Stomach (tissue), 8 donors: ENCODE measurements at regions not wholly inside any gene's neighbourhood (a gene's known extent, or its start where the extent isn't known, plus 50 kb on each side); places are given as distances from the start of the nearest gene placed in this dataset.

Experiments
- DNase-seq, 2 donors: peaks; one replicate each; pipeline versions ENCODE4 v3.0.0 to v3.0.0-alpha.2; 2013 to 2019
- H3K27ac ChIP-seq, 5 donors: fragments of 200-600 bp in 4 of 5; sonication (generic) in 4 of 5; one replicate each; pipeline ENCODE4 v1.5.1; 2013 to 2019; ENCODE audit warnings: mild to moderate bottlenecking in 1 of 5, moderate library complexity in 1 of 5
- H3K27me3 ChIP-seq, 3 donors: fragments of 200-600 bp; sonication (generic); one replicate each; pipeline ENCODE4 v1.5.1; 2017 to 2019; ENCODE audit warnings: mixed run types in 1 of 3
- H3K36me3 ChIP-seq, 4 donors: fragments of 200-600 bp; sonication (generic); 1 replicate in 3 of 4; 2 replicates in 1 of 4; pipeline ENCODE4 v1.5.1; 2016 to 2019
- H3K4me1 ChIP-seq, 4 donors: fragments of 200-600 bp; sonication (generic); one replicate each; pipeline ENCODE4 v1.5.1; 2016 to 2019
- H3K4me3 ChIP-seq, 4 donors: fragments of 200-600 bp; sonication (generic) in 3 of 4; one replicate each; pipeline ENCODE4 v1.5.1; 2016 to 2019; ENCODE audit warnings: mild to moderate bottlenecking in 1 of 4
- H3K9me3 ChIP-seq, 4 donors: fragments of 200-600 bp; sonication (generic); one replicate each; pipeline ENCODE4 v1.5.1; 2016 to 2019
- CTCF ChIP-seq, 7 experiments: fragments of 450-650 bp in 4 of 7; fragments of 200-600 bp in 3 of 7; sonication (generic) in 3 of 7; IDR thresholded peaks; one replicate each; pipeline ENCODE4 v1.5.1; 2016 to 2019; ENCODE audit warnings: antibody characterized with exemption in 7 of 7, control low read depth in 2 of 7, mild to moderate bottlenecking in 1 of 7
- EP300 ChIP-seq: sonication (generic); formaldehyde crosslinking; IDR thresholded peaks from one replicate; pipeline ENCODE4 v1.6.1; 2017; ENCODE audit warnings: antibody characterized with exemption
- POLR2A ChIP-seq, 4 donors: fragments of 450-650 bp; IDR thresholded peaks; one replicate each; pipeline ENCODE4 v1.6.1; 2016; ENCODE audit warnings: antibody characterized with exemption in 4 of 4, control low read depth in 2 of 4, mild to moderate bottlenecking in 1 of 4, moderate library complexity in 1 of 4
- POLR2AphosphoS5 ChIP-seq, 3 donors: sonication (generic); formaldehyde crosslinking; IDR thresholded peaks; one replicate each; pipeline ENCODE4 v1.6.1; 2016; ENCODE audit warnings: antibody characterized with exemption in 3 of 3
- WGBS, 5 donors: extraction: QIAGEN DNeasy Blood & Tissue Kit in 3 of 5; methylation state at CpG; one replicate each; pipeline versions ENCODE4 v1.1.5 to v1.1.7; 2013 to 2018; 5-methylcytosine and 5-hydroxymethylcytosine counted together
- intact Hi-C: fragments of 100-400 bp; cut with DNase I; formaldehyde crosslinking; loops from one replicate; pipeline ENCODE4 v1.15.1; 2023; ENCODE audit warnings: low total_unique reads
- donor health status: healthy with polysubstance abuse.
- donor health status: Bipolar disorder and iron deficiency.
- donor health status: healthy.

GRCh38 chr5:53200306-53200705 is 90.7 kb upstream of the MOCS2 start:
- WGBS, 5 donors: 57 to 82% (median 81%) methylated on average over 7 to 8 of the region's 8 CpGs
- H3K4me3 ChIP-seq: no peak overlapping the region
- TF ChIP-seq CTCF (IDR thresholded peaks at IDR 0.05) (no peak), EP300 (no peak), POLR2AphosphoS5 (IDR thresholded peaks at IDR 0.05) (no peak), POLR2A (IDR thresholded peaks at IDR 0.05) (no peak)
- no peaks in the 10 kb centered on the region for H3K9me3 ChIP-seq
- H3K4me1 ChIP-seq: no peaks in the 10 kb centered on the region
- no peak for DNase-seq
- no peaks in the 10 kb centered on the region for H3K27me3 ChIP-seq
- H3K36me3 ChIP-seq: no peaks in the 10 kb centered on the region
- H3K27ac ChIP-seq: no peak overlapping the region
- intact Hi-C loops: no loop called here

GRCh38 chr5:53201746-53202145 is 92.2 kb upstream of the MOCS2 start:
- 92 to 96% (median 93%) methylated on average over 3 of the region's 3 CpGs for WGBS, 5 donors
- Histone ChIP-seq H3K9me3 (no peaks in the 10 kb centered on the region), H3K36me3 (no peaks in the 10 kb centered on the region), H3K4me3 (no peak overlapping the region), H3K27me3 (no peaks in the 10 kb centered on the region), H3K27ac (no peak overlapping the region), H3K4me1 (no peaks in the 10 kb centered on the region)
- intact Hi-C loops: no loop called here
- TF ChIP-seq CTCF (IDR thresholded peaks at IDR 0.05): no peak
- TF ChIP-seq POLR2A (IDR thresholded peaks at IDR 0.05): no peak
- TF ChIP-seq POLR2AphosphoS5 (IDR thresholded peaks at IDR 0.05): no peak
- TF ChIP-seq EP300: no peak
- DNase-seq: no peak

GRCh38 chr5:53206562-53206961 is 97.0 kb upstream of the MOCS2 start:
- 81 to 95% (median 89%) methylated on average over 9 of the region's 9 CpGs for WGBS, 5 donors
- Histone ChIP-seq H3K4me3 (no peak overlapping the region), H3K36me3 (no peaks in the 10 kb centered on the region), H3K9me3 (no peaks in the 10 kb centered on the region), H3K4me1 (no peaks in the 10 kb centered on the region), H3K27ac (no peak overlapping the region), H3K27me3 (no peaks in the 10 kb centered on the region)
- no peak for DNase-seq
- TF ChIP-seq POLR2A (IDR thresholded peaks at IDR 0.05) (no peak), EP300 (no peak), POLR2AphosphoS5 (IDR thresholded peaks at IDR 0.05) (no peak), CTCF (IDR thresholded peaks at IDR 0.05) (no peak)
- intact Hi-C loops: no loop called here

GRCh38 chr5:53211799-53212198 is 102.2 kb upstream of the MOCS2 start:
- intact Hi-C loops: no loop called here

More at GRCh38 chr5:53211799-53212198, 102.2 kb upstream of the MOCS2 start:
- 71 to 94% (median 84%) methylated on average over 3 of the region's 3 CpGs for WGBS, 5 donors
- Histone ChIP-seq H3K4me3 (no peak overlapping the region), H3K36me3 (no peaks in the 10 kb centered on the region), H3K4me1 (no peaks in the 10 kb centered on the region), H3K27ac (no peak overlapping the region), H3K27me3 (no peaks in the 10 kb centered on the region), H3K9me3 (peaks cover 0 to 14% (median 10%) of the 10 kb centered on the region in 4 donors)
- TF ChIP-seq CTCF (IDR thresholded peaks at IDR 0.05) (no peak), EP300 (no peak), POLR2A (IDR thresholded peaks at IDR 0.05) (no peak), POLR2AphosphoS5 (IDR thresholded peaks at IDR 0.05) (no peak)
- DNase-seq: no peak
